WTC11 (cell line): ENCODE measurements at regions not wholly inside any gene's neighbourhood (a gene's known extent, or its start where the extent isn't known, plus 50 kb on each side); places are given as distances from the start of the nearest gene placed in this dataset.

Experiments used
- ATAC-seq: fragments of 200-7000 bp; cut with Tn5 transposase; 2 replicates; pipeline ENCODE4 v1.10.0; 2021; ENCODE audit warnings: mild to moderate bottlenecking, moderate library complexity
- CTCF ChIA-PET: fragments of 300-600 bp; sonication (Branson Sonifier 250); formaldehyde crosslinking; loops from one replicate; lab custom pipeline; 2021; ENCODE audit warnings: antibody characterized with exemption; lab: Charles Lee
- POLR2A ChIA-PET: fragments of 350-600 bp; sonication (Branson Sonifier 250); formaldehyde crosslinking; loops from one replicate; lab custom pipeline; 2021; ENCODE audit warnings: antibody characterized with exemption; lab: Charles Lee
- DNase-seq: peaks from one replicate; pipeline ENCODE4 v3.0.0; 2021; ENCODE audit warnings: low spot score
- H3K27ac Mint-ChIP-seq: 2 replicates; pipeline ENCODE4 v1.8.0; 2021; ENCODE audit warnings: mixed read lengths
- H3K27me3 Mint-ChIP-seq: 2 replicates; pipeline ENCODE4 v1.8.0; 2021; ENCODE audit warnings: low read depth, mild to moderate bottlenecking, moderate library complexity, mixed read lengths
- H3K36me3 Mint-ChIP-seq: 2 replicates; pipeline ENCODE4 v1.8.0; 2021; ENCODE audit warnings: mixed read lengths
- H3K4me1 Mint-ChIP-seq: 2 replicates; pipeline ENCODE4 v1.8.0; 2022; ENCODE audit warnings: mixed read lengths
- H3K4me3 Mint-ChIP-seq: 2 replicates; pipeline ENCODE4 v1.8.0; 2021; ENCODE audit warnings: mild to moderate bottlenecking, moderate library complexity, mixed read lengths
- H3K9me3 Mint-ChIP-seq: 2 replicates; pipeline ENCODE4 v1.8.0; 2021; ENCODE audit warnings: mixed read lengths
- CTCF ChIP-seq: fragments of 200-600 bp; IDR thresholded peaks from 2 replicates; pipeline ENCODE4 v1.8.0; 2022; ENCODE audit warnings: antibody characterized with exemption
- EMX1 ChIP-seq: fragments of 250-450 bp; sonication (Bioruptor Pico); IDR thresholded peaks from 2 replicates; pipeline ENCODE4 v1.8.0; 2021; ENCODE audit warnings: mild to moderate bottlenecking
- ESRRA ChIP-seq: sonication (generic); formaldehyde crosslinking; IDR thresholded peaks from 2 replicates; pipeline ENCODE4 v1.8.1; 2022; ENCODE audit warnings: mild to moderate bottlenecking, missing genetic modification reagents, borderline replicate concordance
- GABPB1 ChIP-seq: sonication (generic); formaldehyde crosslinking; IDR thresholded peaks from 2 replicates; pipeline ENCODE4 v1.8.1; 2023; ENCODE audit warnings: mild to moderate bottlenecking, missing genetic modification reagents
- MYBL2 ChIP-seq: sonication (generic); formaldehyde crosslinking; IDR thresholded peaks from 2 replicates; pipeline ENCODE4 v1.8.1; 2023; ENCODE audit warnings: mild to moderate bottlenecking, moderate library complexity, missing genetic modification reagents
- SMAD4 ChIP-seq: sonication (generic); formaldehyde crosslinking; IDR thresholded peaks from 2 replicates; pipeline ENCODE4 v1.8.0; 2022; ENCODE audit warnings: mild to moderate bottlenecking, missing genetic modification reagents
- TEAD1 ChIP-seq: sonication (generic); formaldehyde crosslinking; IDR thresholded peaks from 2 replicates; pipeline ENCODE4 v1.8.0; 2022; ENCODE audit warnings: mild to moderate bottlenecking, missing genetic modification reagents
- ZNF121 ChIP-seq: sonication (generic); formaldehyde crosslinking; IDR thresholded peaks from 2 replicates; pipeline ENCODE4 v1.8.0; 2023; ENCODE audit warnings: missing genetic modification reagents
- ZNF219 ChIP-seq: sonication (generic); formaldehyde crosslinking; IDR thresholded peaks from 2 replicates; pipeline ENCODE4 v1.8.0; 2023; ENCODE audit warnings: missing genetic modification reagents, mild to moderate bottlenecking, borderline replicate concordance
- ZNF423 ChIP-seq: fragments of 250-450 bp; sonication (Bioruptor Pico); IDR thresholded peaks from 2 replicates; pipeline ENCODE4 v2.1.2; 2022; ENCODE audit warnings: mild to moderate bottlenecking, moderate library complexity
- ZNF532 ChIP-seq: fragments of 250-450 bp; sonication (Bioruptor Pico); IDR thresholded peaks from 2 replicates; pipeline ENCODE4 v1.9.0; 2021; ENCODE audit warnings: mild to moderate bottlenecking, borderline replicate concordance
- ZNF671 ChIP-seq: fragments of 250-450 bp; sonication (Bioruptor Pico); IDR thresholded peaks from 2 replicates; pipeline ENCODE4 v1.8.0; 2021; ENCODE audit warnings: mild to moderate bottlenecking
- TF ChIP-seq, protein P1 (sequence below): fragments of 250-450 bp; sonication (Bioruptor Pico); conservative IDR thresholded peaks from 2 replicates; pipeline ENCODE4 v1.9.0; 2021; ENCODE audit warnings: mild to moderate bottlenecking
- TF ChIP-seq, protein P2 (sequence below): fragments of 250-450 bp; sonication (Bioruptor Pico); IDR thresholded peaks from 2 replicates; pipeline ENCODE4 v1.9.0; 2021; ENCODE audit warnings: moderate library complexity, mild to moderate bottlenecking, inconsistent platforms, borderline replicate concordance
- TF ChIP-seq, protein P3 (sequence below): sonication (generic); formaldehyde crosslinking; IDR thresholded peaks from 2 replicates; pipeline ENCODE4 v1.8.0; 2022; ENCODE audit warnings: mild to moderate bottlenecking, missing genetic modification reagents

DNA sequence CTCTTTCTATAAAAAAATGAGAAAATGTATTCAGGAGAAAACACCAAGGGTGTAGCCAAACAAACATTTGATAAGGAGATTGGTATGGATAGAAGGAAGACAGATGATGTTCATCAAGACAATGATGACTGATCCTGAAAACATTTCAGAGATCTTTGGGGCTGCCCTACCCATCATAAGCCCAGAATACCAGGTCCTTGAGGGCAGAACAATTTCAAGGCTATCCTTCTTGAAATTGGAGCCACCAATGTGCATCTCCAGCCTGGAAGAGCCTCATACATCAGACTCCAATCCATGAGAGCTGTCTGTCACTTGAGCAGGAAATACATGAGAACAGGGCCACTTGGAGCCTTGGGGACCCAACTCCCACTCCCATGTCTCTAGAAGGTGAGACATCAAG is 89.5 kb upstream of the ANKRD28 start:
- Mint-ChIP-seq H3K4me3 (no peak overlapping the region), H3K36me3 (no peaks in the 10 kb centered on the region), H3K27me3 (no peaks in the 10 kb centered on the region; the same call in 1 of the 2 replicates), H3K9me3 (peaks cover 22% of the 10 kb centered on the region), H3K4me1 (peaks cover 4% of the 10 kb centered on the region; the same call in 1 of the 2 replicates), H3K27ac (no peak overlapping the region)
- ChIA-PET CTCF (no interaction called here), POLR2A (no interaction called here)
- no peak for DNase-seq
- ATAC-seq = no peak
- no peak for TF ChIP-seq ZNF532
- no peak for TF ChIP-seq ZNF671 (CRISPR knock-in tag)
- TF ChIP-seq, protein P1, sequence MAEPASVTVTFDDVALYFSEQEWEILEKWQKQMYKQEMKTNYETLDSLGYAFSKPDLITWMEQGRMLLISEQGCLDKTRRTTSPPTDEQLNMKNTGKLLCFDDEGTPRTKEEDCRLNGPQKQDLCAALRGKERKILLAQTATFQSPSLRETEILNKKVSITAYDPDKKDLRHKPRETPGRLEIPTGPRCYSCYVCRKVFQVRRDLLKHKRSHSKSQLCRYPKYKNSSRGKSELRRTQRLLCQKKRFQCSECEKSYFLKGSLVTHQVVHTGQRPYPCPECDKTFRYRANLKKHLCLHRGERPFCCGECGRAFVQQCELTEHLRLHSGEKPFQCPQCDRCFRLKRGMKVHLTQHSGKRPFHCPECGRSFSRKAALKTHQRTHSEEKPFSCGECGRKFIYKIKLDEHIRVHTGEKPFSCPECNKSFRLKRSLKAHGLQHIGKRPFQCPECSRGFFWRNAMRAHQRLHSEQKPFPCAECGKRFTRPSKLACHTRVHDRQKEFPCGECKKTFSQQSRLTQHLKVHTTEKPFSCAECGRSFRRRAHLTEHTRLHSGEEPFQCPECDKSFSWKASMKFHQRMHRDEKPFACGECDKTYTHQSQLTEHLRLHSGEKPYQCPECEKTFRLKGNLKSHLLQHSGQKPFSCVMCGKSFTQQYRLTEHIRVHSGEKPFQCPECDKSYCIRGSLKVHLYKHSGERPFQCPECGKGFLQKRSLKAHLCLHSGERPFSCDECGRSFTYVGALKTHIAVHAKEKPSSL = no peak

DNA sequence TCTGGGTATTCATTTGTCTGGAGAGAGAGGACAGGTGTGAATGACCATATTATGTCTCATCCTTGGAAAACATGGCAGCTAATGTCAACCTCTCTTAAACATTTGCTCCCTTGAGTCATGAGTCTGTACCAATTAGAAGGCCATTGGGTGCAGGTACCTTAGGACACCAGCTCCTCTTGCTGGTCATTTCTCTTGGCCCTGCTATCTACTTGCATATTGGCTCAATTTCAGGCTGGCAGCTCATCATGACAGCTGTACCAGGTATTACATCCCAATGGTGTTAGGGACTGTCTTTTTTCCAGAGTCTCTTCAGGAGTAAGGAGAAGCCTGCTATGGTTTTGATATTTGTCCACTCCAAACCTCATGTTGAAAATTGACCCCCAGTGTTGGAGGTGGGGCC is 92.2 kb upstream of the ANKRD28 start:
- Mint-ChIP-seq H3K27ac (no peak overlapping the region), H3K27me3 (no peaks in the 10 kb centered on the region; the same call in 1 of the 2 replicates), H3K9me3 (peaks cover 22% of the 10 kb centered on the region)
- no peak for DNase-seq
- TF ChIP-seq, protein P2, sequence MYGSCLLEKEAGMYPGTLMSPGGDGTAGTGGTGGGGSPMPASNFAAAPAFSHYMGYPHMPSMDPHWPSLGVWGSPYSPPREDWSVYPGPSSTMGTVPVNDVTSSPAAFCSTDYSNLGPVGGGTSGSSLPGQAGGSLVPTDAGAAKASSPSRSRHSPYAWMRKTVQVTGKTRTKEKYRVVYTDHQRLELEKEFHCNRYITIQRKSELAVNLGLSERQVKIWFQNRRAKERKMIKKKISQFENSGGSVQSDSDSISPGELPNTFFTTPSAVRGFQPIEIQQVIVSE = no peak
- TF ChIP-seq, all 79 proteins: peak for 0
- POLR2A ChIA-PET = no interaction called here
- Mint-ChIP-seq H3K36me3 (no peaks in the 10 kb centered on the region), H3K4me1 (peaks cover 18% of the 10 kb centered on the region), H3K4me3 (no peak overlapping the region)
- no peak for ATAC-seq
- CTCF ChIA-PET = no interaction called here

DNA sequence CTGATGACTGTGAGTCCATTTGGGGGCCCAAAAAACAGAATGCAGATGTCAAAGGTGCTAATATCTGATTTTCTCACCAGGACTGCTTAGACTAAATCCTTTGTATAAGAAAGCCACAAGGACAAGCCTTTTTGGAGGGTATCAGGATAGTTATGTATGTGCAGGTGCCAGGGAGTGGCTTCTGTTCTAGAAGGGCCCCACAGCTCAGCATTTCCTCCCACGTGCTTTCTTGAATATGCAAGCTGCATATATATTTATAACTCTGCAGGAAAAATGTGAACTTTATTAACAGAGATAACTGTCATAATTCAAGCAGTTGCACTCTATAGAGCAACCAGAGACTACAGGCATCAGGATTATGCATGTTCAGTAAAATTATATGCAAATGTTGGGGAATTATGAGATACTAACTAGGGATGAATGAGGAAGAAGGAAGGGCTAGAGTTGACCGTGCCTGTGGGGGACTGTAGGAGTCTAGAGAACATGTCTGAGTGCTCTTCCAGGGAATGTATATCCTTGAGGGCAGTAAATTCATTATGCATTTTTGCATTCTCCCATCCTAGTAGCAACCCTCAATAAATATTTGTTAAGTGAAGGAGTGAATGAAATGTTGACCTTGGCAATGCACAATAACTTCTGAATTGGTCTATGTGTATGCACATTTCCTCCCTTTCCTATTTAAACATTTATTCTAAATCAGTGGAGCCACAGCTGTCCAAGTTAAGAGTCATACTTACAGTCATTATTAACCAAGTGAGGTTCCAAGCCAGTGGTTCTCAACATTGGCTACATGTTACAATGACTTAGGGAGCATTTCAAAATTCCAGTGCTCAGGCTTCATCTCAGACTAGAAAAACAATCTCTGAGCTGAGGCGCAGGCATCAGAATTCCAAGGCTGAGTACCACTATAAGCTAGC is 94.8 kb upstream of the ANKRD28 start:
- ATAC-seq (no peak), DNase-seq (no peak)
- ChIA-PET CTCF (no interaction called here), POLR2A (no interaction called here)
- Mint-ChIP-seq H3K36me3 (no peaks in the 10 kb centered on the region), H3K4me3 (no peak overlapping the region), H3K4me1 (peaks cover 18% of the 10 kb centered on the region), H3K27ac (no peak overlapping the region), H3K27me3 (no peaks in the 10 kb centered on the region; the same call in 1 of the 2 replicates), H3K9me3 (peaks cover 6% of the 10 kb centered on the region; the same call in 1 of the 2 replicates)
- TF ChIP-seq MYBL2 (CRISPR knock-in tag) (no peak), ZNF423 (CRISPR knock-in tag) (no peak), ZNF532 (no peak), CTCF (no peak), GABPB1 (no peak), ZNF121 (CRISPR knock-in tag) (no peak), SMAD4 (CRISPR knock-in tag) (no peak), EMX1 (CRISPR knock-in tag) (no peak), ESRRA (CRISPR knock-in tag) (no peak), ZNF219 (CRISPR knock-in tag) (no peak), TEAD1 (CRISPR knock-in tag) (no peak)
- TF ChIP-seq, protein P3, sequence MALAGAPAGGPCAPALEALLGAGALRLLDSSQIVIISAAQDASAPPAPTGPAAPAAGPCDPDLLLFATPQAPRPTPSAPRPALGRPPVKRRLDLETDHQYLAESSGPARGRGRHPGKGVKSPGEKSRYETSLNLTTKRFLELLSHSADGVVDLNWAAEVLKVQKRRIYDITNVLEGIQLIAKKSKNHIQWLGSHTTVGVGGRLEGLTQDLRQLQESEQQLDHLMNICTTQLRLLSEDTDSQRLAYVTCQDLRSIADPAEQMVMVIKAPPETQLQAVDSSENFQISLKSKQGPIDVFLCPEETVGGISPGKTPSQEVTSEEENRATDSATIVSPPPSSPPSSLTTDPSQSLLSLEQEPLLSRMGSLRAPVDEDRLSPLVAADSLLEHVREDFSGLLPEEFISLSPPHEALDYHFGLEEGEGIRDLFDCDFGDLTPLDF = no peak
